IMR-90 (cell line): ENCODE measurements at regions not wholly inside any gene's neighbourhood (a gene's known extent, or its start where the extent isn't known, plus 50 kb on each side); places are given as distances from the start of the nearest gene placed in this dataset.
A peak's percentile ranks its signal among the peaks of the same experiment; 100 is the strongest.

Experiments used
- BHLHE40 ChIP-seq: fragments of 150-350 bp; IDR thresholded peaks from 2 replicates; pipeline ENCODE4 v1.6.1; 2016; ENCODE audit warnings: mild to moderate bottlenecking, low read depth, low read length
- CEBPB ChIP-seq: IDR thresholded peaks from 2 replicates; pipeline ENCODE4 v1.6.1; 2012; ENCODE audit warnings: low read depth, low read length, improper control_type of control experiment
- CTCF ChIP-seq: conservative IDR thresholded peaks from 2 replicates; pipeline ENCODE4 v1.5.1; 2012; ENCODE audit warnings: mild to moderate bottlenecking, low read depth, low read length, improper control_type of control experiment
- FOS ChIP-seq: fragments of 150-350 bp; IDR thresholded peaks from 2 replicates; pipeline ENCODE4 v1.6.1; 2016; ENCODE audit warnings: low read depth, low read length
- POLR2A ChIP-seq: IDR thresholded peaks from 2 replicates; pipeline ENCODE4 v1.6.1; 2012; ENCODE audit warnings: mild to moderate bottlenecking, low read depth, low read length
- RAD21 ChIP-seq: IDR thresholded peaks from 2 replicates; pipeline ENCODE4 v1.6.1; 2012; ENCODE audit warnings: low read length, improper control_type of control experiment
- RCOR1 ChIP-seq: IDR thresholded peaks from 2 replicates; pipeline ENCODE4 v1.6.1; 2012; ENCODE audit warnings: mild to moderate bottlenecking, low read length, improper control_type of control experiment; ENCODE audit not compliant: insufficient replicate concordance
- TF ChIP-seq, protein P1 (sequence below): fragments of 150-350 bp; IDR thresholded peaks from 2 replicates; pipeline ENCODE4 v1.6.1; 2017; ENCODE audit warnings: mild to moderate bottlenecking, antibody characterized with exemption, low read length, low read depth
- TF ChIP-seq, protein P2 (sequence below): fragments of 150-350 bp; IDR thresholded peaks from 2 replicates; pipeline ENCODE4 v1.6.1; 2016; ENCODE audit warnings: low read depth, mild to moderate bottlenecking, low read length, moderate library complexity, borderline replicate concordance

DNA sequence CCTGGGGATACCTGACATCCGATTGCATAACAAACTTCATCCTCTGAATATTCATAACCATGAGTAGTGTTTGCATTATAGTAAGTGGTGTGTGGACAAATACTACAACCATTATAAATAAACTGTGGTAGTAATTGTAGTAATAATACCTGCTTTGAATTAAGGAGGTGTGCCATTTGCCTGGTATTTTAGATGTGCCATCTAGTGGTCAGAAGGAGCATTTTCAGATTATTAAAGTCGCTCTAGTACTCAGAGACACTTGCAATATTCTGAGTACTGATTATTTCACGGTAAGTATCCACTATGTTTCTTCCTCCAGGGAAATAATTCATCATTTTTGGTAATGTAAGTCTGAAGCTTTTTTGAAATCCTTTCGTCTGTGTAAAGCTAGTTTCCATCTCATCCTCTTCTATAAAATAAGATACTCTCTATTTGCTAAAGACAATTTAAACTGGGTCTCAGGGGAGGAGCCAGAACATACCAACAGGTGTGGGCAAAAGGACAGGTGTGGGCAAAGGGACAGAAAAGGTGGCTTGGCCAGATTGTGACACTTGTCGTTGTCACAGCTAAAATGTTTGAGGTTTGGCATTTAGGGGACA, 115.3 kb upstream of the WDR11 start:
- TF ChIP-seq RCOR1, result no peak
- TF ChIP-seq CTCF, result peak; percentile 58
- no peak for TF ChIP-seq FOS
- TF ChIP-seq, protein P1, sequence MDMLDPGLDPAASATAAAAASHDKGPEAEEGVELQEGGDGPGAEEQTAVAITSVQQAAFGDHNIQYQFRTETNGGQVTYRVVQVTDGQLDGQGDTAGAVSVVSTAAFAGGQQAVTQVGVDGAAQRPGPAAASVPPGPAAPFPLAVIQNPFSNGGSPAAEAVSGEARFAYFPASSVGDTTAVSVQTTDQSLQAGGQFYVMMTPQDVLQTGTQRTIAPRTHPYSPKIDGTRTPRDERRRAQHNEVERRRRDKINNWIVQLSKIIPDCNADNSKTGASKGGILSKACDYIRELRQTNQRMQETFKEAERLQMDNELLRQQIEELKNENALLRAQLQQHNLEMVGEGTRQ, result no peak
- TF ChIP-seq RAD21, result peak; percentile 30; the same call in 1 of the 2 replicates
- TF ChIP-seq, protein P2, sequence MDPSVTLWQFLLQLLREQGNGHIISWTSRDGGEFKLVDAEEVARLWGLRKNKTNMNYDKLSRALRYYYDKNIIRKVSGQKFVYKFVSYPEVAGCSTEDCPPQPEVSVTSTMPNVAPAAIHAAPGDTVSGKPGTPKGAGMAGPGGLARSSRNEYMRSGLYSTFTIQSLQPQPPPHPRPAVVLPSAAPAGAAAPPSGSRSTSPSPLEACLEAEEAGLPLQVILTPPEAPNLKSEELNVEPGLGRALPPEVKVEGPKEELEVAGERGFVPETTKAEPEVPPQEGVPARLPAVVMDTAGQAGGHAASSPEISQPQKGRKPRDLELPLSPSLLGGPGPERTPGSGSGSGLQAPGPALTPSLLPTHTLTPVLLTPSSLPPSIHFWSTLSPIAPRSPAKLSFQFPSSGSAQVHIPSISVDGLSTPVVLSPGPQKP, result no peak
- TF ChIP-seq CEBPB, result no peak
- TF ChIP-seq POLR2A, result no peak
- TF ChIP-seq BHLHE40, result no peak
